EH (cell line): ENCODE measurements at regions not wholly inside any gene's neighbourhood (a gene's known extent, or its start where the extent isn't known, plus 50 kb on each side); places are given as distances from the start of the nearest gene placed in this dataset.
A peak's percentile ranks its signal among the peaks of the same experiment; 100 is the strongest.

Experiments used
- DNase-seq: peaks from one replicate; pipeline ENCODE4 v3.0.0-alpha.2; 2015; ENCODE audit warnings: low read depth

- DNase-seq: no peak
Measured at GRCh38 chr17:65405563-65405962, 155.9 kb downstream of the AXIN2 start.

GRCh38 chr17:65404761-65405160 is 156.7 kb downstream of the AXIN2 start:
- DNase-seq: no peak

GRCh38 chr17:65403626-65404025 is 157.8 kb downstream of the AXIN2 start:
- DNase-seq: no peak

- DNase-seq: no peak
Measured at GRCh38 chr17:65402513-65403496, 158.6 kb downstream of the AXIN2 start.

GRCh38 chr17:65401561-65401960 is 159.9 kb downstream of the AXIN2 start:
- DNase-seq: no peak

GRCh38 chr17:65400701-65401100 is 160.7 kb downstream of the AXIN2 start:
- DNase-seq: no peak

- DNase-seq: no peak
Measured at GRCh38 chr17:65398040-65398787, 163.2 kb downstream of the AXIN2 start.

GRCh38 chr17:65395924-65396323 is 165.5 kb downstream of the AXIN2 start:
- no peak for DNase-seq

GRCh38 chr17:65394811-65395472 is 166.5 kb downstream of the AXIN2 start:
- DNase-seq: no peak

- no peak for DNase-seq
Measured at GRCh38 chr17:65393514-65393913, 167.9 kb downstream of the AXIN2 start.

GRCh38 chr17:65389949-65390348 is 171.5 kb downstream of the AXIN2 start:
- peak; percentile 89 for DNase-seq

GRCh38 chr17:65389426-65389825 is 172.0 kb downstream of the AXIN2 start:
- peak; percentile 54 for DNase-seq

GRCh38 chr17:65388911-65389310 is 172.5 kb downstream of the AXIN2 start:
- peak; percentile 46 for DNase-seq

- no peak for DNase-seq
Measured at GRCh38 chr17:65387322-65387721, 174.1 kb downstream of the AXIN2 start.

GRCh38 chr17:65385726-65386125 is 175.7 kb downstream of the AXIN2 start:
- DNase-seq: no peak

GRCh38 chr17:65385071-65385470 is 176.4 kb downstream of the AXIN2 start:
- no peak for DNase-seq

GRCh38 chr17:65381152-65381551 is 180.3 kb downstream of the AXIN2 start:
- no peak for DNase-seq

GRCh38 chr17:65374966-65375365 is 186.5 kb downstream of the AXIN2 start:
- no peak for DNase-seq

GRCh38 chr17:65371702-65372101 is 189.7 kb downstream of the AXIN2 start:
- DNase-seq: no peak

GRCh38 chr17:65370669-65371131 is 190.7 kb downstream of the AXIN2 start:
- DNase-seq: no peak

- no peak for DNase-seq
Measured at GRCh38 chr17:65368341-65368740, 193.1 kb downstream of the AXIN2 start.

GRCh38 chr17:65366102-65366844 is 195.2 kb downstream of the AXIN2 start:
- no peak for DNase-seq
